Hepatocyte (in vitro differentiated cells): ENCODE measurements at regions not wholly inside any gene's neighbourhood (a gene's known extent, or its start where the extent isn't known, plus 50 kb on each side); places are given as distances from the start of the nearest gene placed in this dataset.

Experiments
- EZH2 ChIP-seq: fragments of 200-600 bp; sonication (generic); IDR thresholded peaks from 2 replicates; pipeline ENCODE4 v1.6.1; 2016; ENCODE audit warnings: antibody characterized with exemption, mild to moderate bottlenecking, borderline replicate concordance
- TF ChIP-seq, protein P1 (sequence below): fragments of 200-600 bp; sonication (generic); IDR thresholded peaks from 2 replicates; pipeline ENCODE4 v1.5.1; 2016; ENCODE audit warnings: antibody characterized with exemption, mild to moderate bottlenecking; ENCODE audit not compliant: poor library complexity

- TF ChIP-seq, protein P1, sequence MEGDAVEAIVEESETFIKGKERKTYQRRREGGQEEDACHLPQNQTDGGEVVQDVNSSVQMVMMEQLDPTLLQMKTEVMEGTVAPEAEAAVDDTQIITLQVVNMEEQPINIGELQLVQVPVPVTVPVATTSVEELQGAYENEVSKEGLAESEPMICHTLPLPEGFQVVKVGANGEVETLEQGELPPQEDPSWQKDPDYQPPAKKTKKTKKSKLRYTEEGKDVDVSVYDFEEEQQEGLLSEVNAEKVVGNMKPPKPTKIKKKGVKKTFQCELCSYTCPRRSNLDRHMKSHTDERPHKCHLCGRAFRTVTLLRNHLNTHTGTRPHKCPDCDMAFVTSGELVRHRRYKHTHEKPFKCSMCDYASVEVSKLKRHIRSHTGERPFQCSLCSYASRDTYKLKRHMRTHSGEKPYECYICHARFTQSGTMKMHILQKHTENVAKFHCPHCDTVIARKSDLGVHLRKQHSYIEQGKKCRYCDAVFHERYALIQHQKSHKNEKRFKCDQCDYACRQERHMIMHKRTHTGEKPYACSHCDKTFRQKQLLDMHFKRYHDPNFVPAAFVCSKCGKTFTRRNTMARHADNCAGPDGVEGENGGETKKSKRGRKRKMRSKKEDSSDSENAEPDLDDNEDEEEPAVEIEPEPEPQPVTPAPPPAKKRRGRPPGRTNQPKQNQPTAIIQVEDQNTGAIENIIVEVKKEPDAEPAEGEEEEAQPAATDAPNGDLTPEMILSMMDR, result no peak
- TF ChIP-seq EZH2, result no peak
Measured at GRCh38 chr12:69054343-69055056, 121.5 kb upstream of the CPM start.
